DND-41 (cell line): ENCODE measurements at regions not wholly inside any gene's neighbourhood (a gene's known extent, or its start where the extent isn't known, plus 50 kb on each side); places are given as distances from the start of the nearest gene placed in this dataset.

ENCODE experiments used
- EZH2 ChIP-seq: IDR thresholded peaks from 3 replicates; pipeline ENCODE4 v1.6.1; 2012; ENCODE audit warnings: borderline replicate concordance, low read depth, mild to moderate bottlenecking, moderate library complexity, low read length, inconsistent platforms; ENCODE audit not compliant: severe bottlenecking
- TF ChIP-seq, protein P1 (sequence below): IDR thresholded peaks from 2 replicates; pipeline ENCODE4 v1.5.1; 2012; ENCODE audit warnings: borderline replicate concordance, low read length, moderate library complexity, mild to moderate bottlenecking; ENCODE audit not compliant: poor library complexity, severe bottlenecking; ENCODE audit errors: extremely low read depth

DNA sequence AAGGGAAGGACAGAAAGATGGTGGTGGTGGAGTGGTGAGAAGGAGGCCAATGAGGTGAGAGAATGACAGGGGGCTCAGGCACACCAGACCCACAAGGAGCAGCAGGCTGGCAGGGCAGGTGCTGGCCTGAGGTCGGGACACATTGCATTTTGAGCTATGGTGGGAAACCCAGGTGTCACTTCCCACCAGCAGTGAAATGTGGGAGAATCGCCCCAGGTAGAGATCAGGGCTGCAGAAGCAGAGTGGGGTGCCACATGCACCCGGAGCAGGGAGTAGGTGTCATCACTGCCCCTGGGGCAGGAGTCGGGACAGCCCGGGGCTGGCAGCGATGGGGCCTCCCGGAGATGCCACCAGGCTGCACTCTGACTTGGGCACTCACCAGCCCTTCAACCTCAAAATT, 315.8 kb downstream of the BCL11B start:
- TF ChIP-seq, protein P1, sequence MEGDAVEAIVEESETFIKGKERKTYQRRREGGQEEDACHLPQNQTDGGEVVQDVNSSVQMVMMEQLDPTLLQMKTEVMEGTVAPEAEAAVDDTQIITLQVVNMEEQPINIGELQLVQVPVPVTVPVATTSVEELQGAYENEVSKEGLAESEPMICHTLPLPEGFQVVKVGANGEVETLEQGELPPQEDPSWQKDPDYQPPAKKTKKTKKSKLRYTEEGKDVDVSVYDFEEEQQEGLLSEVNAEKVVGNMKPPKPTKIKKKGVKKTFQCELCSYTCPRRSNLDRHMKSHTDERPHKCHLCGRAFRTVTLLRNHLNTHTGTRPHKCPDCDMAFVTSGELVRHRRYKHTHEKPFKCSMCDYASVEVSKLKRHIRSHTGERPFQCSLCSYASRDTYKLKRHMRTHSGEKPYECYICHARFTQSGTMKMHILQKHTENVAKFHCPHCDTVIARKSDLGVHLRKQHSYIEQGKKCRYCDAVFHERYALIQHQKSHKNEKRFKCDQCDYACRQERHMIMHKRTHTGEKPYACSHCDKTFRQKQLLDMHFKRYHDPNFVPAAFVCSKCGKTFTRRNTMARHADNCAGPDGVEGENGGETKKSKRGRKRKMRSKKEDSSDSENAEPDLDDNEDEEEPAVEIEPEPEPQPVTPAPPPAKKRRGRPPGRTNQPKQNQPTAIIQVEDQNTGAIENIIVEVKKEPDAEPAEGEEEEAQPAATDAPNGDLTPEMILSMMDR = no peak
- no peak for TF ChIP-seq EZH2
